ENCODE measurements at regions not wholly inside any gene's neighbourhood (a gene's known extent, or its start where the extent isn't known, plus 50 kb on each side); places are given as distances from the start of the nearest gene placed in this dataset.

DNA sequence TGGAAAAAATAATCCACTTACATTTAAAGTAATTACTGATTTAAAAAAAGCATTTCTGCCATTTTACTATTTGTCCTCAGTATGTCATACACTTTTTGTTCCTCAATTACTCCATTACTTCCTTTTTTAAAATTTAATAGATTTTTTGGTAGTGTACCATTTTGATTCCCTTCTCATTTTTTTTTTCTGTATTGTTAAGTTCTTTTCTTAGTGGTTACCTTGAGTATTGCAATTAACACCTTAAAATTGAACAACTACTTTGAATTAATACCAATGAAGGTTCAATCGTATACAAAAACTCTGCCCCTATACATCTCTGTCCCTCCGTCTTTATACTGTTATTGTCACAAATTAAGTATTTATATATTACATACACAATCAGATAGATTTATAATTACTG is 240.6 kb upstream of the LMCD1 start:
- H3K27me3 ChIP-seq = no peaks in the 10 kb centered on the region
- H3K9me2 ChIP-seq (replicated peaks; ENCODE audit: insufficient read depth) = no peaks in the 10 kb centered on the region
- H2AFZ ChIP-seq = no peak overlapping the region
- no peak for DNase-seq (ENCODE audit: low spot score)
- H3K79me2 ChIP-seq = no peaks in the 10 kb centered on the region
- TF ChIP-seq EZH2 (IDR thresholded peaks at IDR 0.05; ENCODE audit: borderline replicate concordance) (no peak), EZH2phosphoT487 (IDR thresholded peaks at IDR 0.05; ENCODE audit: low read depth, severe bottlenecking, unreplicated experiment) (no peak)
- TF ChIP-seq, protein P1, sequence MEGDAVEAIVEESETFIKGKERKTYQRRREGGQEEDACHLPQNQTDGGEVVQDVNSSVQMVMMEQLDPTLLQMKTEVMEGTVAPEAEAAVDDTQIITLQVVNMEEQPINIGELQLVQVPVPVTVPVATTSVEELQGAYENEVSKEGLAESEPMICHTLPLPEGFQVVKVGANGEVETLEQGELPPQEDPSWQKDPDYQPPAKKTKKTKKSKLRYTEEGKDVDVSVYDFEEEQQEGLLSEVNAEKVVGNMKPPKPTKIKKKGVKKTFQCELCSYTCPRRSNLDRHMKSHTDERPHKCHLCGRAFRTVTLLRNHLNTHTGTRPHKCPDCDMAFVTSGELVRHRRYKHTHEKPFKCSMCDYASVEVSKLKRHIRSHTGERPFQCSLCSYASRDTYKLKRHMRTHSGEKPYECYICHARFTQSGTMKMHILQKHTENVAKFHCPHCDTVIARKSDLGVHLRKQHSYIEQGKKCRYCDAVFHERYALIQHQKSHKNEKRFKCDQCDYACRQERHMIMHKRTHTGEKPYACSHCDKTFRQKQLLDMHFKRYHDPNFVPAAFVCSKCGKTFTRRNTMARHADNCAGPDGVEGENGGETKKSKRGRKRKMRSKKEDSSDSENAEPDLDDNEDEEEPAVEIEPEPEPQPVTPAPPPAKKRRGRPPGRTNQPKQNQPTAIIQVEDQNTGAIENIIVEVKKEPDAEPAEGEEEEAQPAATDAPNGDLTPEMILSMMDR (IDR thresholded peaks at IDR 0.05; ENCODE audit: poor library complexity) = no peak
- H3K27ac ChIP-seq = no peak overlapping the region
- H3K9me3 ChIP-seq (ENCODE audit: low read depth) = no peaks in the 10 kb centered on the region
- no peak overlapping the region for H3K4me3 ChIP-seq
- no peaks in the 10 kb centered on the region for H4K20me1 ChIP-seq (ENCODE audit: insufficient read depth, poor library complexity, severe bottlenecking)
- H3K4me1 ChIP-seq (ENCODE audit: insufficient read depth) = no peaks in the 10 kb centered on the region
- H3K36me3 ChIP-seq (replicated peaks; ENCODE audit: insufficient read depth, low read depth) = no peaks in the 10 kb centered on the region
- H3K4me2 ChIP-seq = no peak overlapping the region
- 95% methylated on average over 2 of the region's 2 CpGs for WGBS (ENCODE audit: low lambda C conversion rate, missing lambda C conversion rate)

DNA sequence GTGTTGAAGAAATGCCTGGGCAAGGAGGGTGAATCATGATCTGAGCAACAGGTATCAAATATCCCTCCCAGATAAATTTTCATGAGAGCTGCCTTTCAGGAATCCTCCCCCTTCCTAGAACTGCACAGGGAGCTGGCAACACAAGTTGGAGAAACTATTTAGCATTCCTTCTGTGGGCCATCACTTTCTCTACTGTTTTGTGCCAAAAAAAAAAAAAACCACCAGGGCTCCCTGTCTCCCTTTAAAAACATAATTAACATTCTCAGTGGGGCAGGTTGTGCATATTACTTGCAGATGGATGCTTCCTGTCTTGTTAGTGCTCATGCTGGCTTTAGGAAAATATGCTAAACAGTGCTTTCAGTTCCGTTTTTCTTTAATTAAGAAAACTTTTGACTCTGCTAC is 234.9 kb upstream of the LMCD1 start:
- DNase-seq (ENCODE audit: low spot score) = no peak
- TF ChIP-seq EZH2phosphoT487 (IDR thresholded peaks at IDR 0.05; ENCODE audit: low read depth, severe bottlenecking, unreplicated experiment) (no peak), EZH2 (IDR thresholded peaks at IDR 0.05; ENCODE audit: borderline replicate concordance) (no peak)
- TF ChIP-seq, protein P1 (IDR thresholded peaks at IDR 0.05; ENCODE audit: poor library complexity) = no peak
- no peaks in the 10 kb centered on the region for H3K4me1 ChIP-seq (ENCODE audit: insufficient read depth)
- no peaks in the 10 kb centered on the region for H3K27me3 ChIP-seq
- H2AFZ ChIP-seq = no peak overlapping the region
- H3K79me2 ChIP-seq = no peaks in the 10 kb centered on the region
- H3K4me2 ChIP-seq = no peak overlapping the region
- no peak overlapping the region for H3K4me3 ChIP-seq
- no peaks in the 10 kb centered on the region for H4K20me1 ChIP-seq (ENCODE audit: insufficient read depth, poor library complexity, severe bottlenecking)
- H3K36me3 ChIP-seq (replicated peaks; ENCODE audit: insufficient read depth, low read depth) = no peaks in the 10 kb centered on the region
- no peak overlapping the region for H3K27ac ChIP-seq
- H3K9me2 ChIP-seq (replicated peaks; ENCODE audit: insufficient read depth) = no peaks in the 10 kb centered on the region
- H3K9me3 ChIP-seq (ENCODE audit: low read depth) = no peaks in the 10 kb centered on the region
- 69% methylated on average over 1 of the region's 1 CpG for WGBS (ENCODE audit: low lambda C conversion rate, missing lambda C conversion rate)

DNA sequence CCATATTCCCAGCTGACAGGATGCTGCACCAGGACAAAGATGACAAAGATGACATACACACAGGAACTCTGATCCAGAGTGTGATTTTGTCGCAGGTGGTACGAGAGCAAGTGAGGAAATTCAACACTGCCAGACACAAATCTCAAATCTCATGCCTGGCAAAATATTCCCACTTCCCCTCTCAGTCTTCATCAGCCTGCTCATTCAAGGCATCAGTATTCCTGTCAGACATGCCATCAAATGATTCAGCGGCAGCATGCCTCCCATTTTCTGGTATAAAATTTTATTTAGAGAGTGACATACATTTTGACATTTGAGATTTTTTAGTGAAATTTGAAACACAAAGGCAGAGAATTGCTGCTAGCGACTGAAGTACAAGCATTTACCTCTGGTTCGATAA is 228.1 kb upstream of the LMCD1 start:
- 93% methylated on average over 5 of the region's 5 CpGs for WGBS (ENCODE audit: low lambda C conversion rate, missing lambda C conversion rate)

More for the DNA sequence above, 228.1 kb upstream of the LMCD1 start:
- H3K36me3 ChIP-seq (replicated peaks; ENCODE audit: insufficient read depth, low read depth) = no peaks in the 10 kb centered on the region
- H4K20me1 ChIP-seq (ENCODE audit: insufficient read depth, poor library complexity, severe bottlenecking) = no peaks in the 10 kb centered on the region
- no peak overlapping the region for H3K4me3 ChIP-seq
- no peaks in the 10 kb centered on the region for H3K4me1 ChIP-seq (ENCODE audit: insufficient read depth)
- no peak overlapping the region for H3K27ac ChIP-seq
- H3K9me3 ChIP-seq (ENCODE audit: low read depth) = no peaks in the 10 kb centered on the region
- no peaks in the 10 kb centered on the region for H3K79me2 ChIP-seq
- TF ChIP-seq EZH2phosphoT487 (IDR thresholded peaks at IDR 0.05; ENCODE audit: low read depth, severe bottlenecking, unreplicated experiment) (no peak), EZH2 (IDR thresholded peaks at IDR 0.05; ENCODE audit: borderline replicate concordance) (no peak)
- TF ChIP-seq, protein P1 (IDR thresholded peaks at IDR 0.05; ENCODE audit: poor library complexity) = no peak
- no peak for DNase-seq (ENCODE audit: low spot score)
- no peak overlapping the region for H3K4me2 ChIP-seq
- H3K9me2 ChIP-seq (replicated peaks; ENCODE audit: insufficient read depth) = no peaks in the 10 kb centered on the region
- no peak overlapping the region for H2AFZ ChIP-seq
- H3K27me3 ChIP-seq = no peaks in the 10 kb centered on the region
